Caco-2 (cell line): ENCODE measurements at regions not wholly inside any gene's neighbourhood (a gene's known extent, or its start where the extent isn't known, plus 50 kb on each side); places are given as distances from the start of the nearest gene placed in this dataset.
A peak's percentile ranks its signal among the peaks of the same experiment; 100 is the strongest.

Source experiments
- BruUV-seq: library from RNA; stranded (reverse); fragments of 400-500 nt; replicated peaks from 2 replicates; lab custom pipeline; 2021; lab: Mats Ljungman, UMichigan
- CTCF ChIA-PET: fragments of 300-600 bp; sonication (Branson Sonifier 250); formaldehyde crosslinking; loops from one replicate; lab custom pipeline; 2022; ENCODE audit warnings: antibody characterized with exemption; lab: Charles Lee
- POLR2A ChIA-PET: fragments of 300-600 bp; sonication (Branson Sonifier 250); formaldehyde crosslinking; loops from one replicate; lab custom pipeline; 2022; ENCODE audit warnings: antibody characterized with exemption; lab: Charles Lee
- DNase-seq, 2 experiments: peaks; one replicate each; pipeline versions ENCODE4 v3.0.0 to v3.0.0-alpha.2; 2020 to 2022
- H3K27me3 ChIP-seq: replicated peaks from 2 replicates; pipeline ENCODE4 v1.6.0; 2011; ENCODE audit warnings: low read length; ENCODE audit not compliant: control insufficient read depth, insufficient read depth
- H3K36me3 ChIP-seq: 2 replicates; pipeline ENCODE4 v1.5.1; 2011; ENCODE audit warnings: low read length; ENCODE audit not compliant: control insufficient read depth, insufficient read depth
- H3K4me1 ChIP-seq: fragments of 250-450 bp; sonication (Bioruptor Pico); 2 replicates; pipeline ENCODE4 v1.5.1; 2020; ENCODE audit warnings: mild to moderate bottlenecking
- H3K4me3 ChIP-seq: 2 replicates; pipeline ENCODE4 v1.5.1; 2011; ENCODE audit warnings: low read depth, mild to moderate bottlenecking, control low read depth, low read length
- H3K9me3 ChIP-seq: fragments of 250-450 bp; sonication (Bioruptor Pico); 2 replicates; pipeline ENCODE4 v1.5.1; 2020; ENCODE audit warnings: mild to moderate bottlenecking, moderate library complexity
- H3K27ac Mint-ChIP-seq: one replicate; pipeline ENCODE4 v1.8.0; 2022; ENCODE audit warnings: mixed read lengths; ENCODE audit not compliant: unreplicated experiment
- H3K27me3 Mint-ChIP-seq: one replicate; pipeline ENCODE4 v1.8.0; 2022; ENCODE audit warnings: mixed read lengths; ENCODE audit not compliant: insufficient read depth, unreplicated experiment
- H3K36me3 Mint-ChIP-seq: one replicate; pipeline ENCODE4 v1.8.0; 2022; ENCODE audit warnings: mild to moderate bottlenecking, mixed read lengths; ENCODE audit not compliant: insufficient read depth, unreplicated experiment
- H3K4me1 Mint-ChIP-seq: one replicate; pipeline ENCODE4 v1.8.0; 2022; ENCODE audit warnings: low read depth, mixed read lengths; ENCODE audit not compliant: unreplicated experiment
- H3K4me3 Mint-ChIP-seq: one replicate; pipeline ENCODE4 v1.8.0; 2022; ENCODE audit warnings: mild to moderate bottlenecking, moderate library complexity, mixed read lengths; ENCODE audit not compliant: unreplicated experiment
- H3K9me3 Mint-ChIP-seq: one replicate; pipeline ENCODE4 v1.8.0; 2022; ENCODE audit warnings: mixed read lengths; ENCODE audit not compliant: unreplicated experiment
- intact Hi-C: fragments of 100-400 bp; cut with micrococcal nuclease; formaldehyde crosslinking; loops from one replicate; pipeline ENCODE4 v1.10.0; 2022; ENCODE audit not compliant: unreplicated experiment
- TF ChIP-seq, protein P1 (sequence below), 2 experiments: fragments of 200-600 bp in 1 of 2; IDR thresholded peaks; 1 replicate in 1 of 2; 2 replicates in 1 of 2; pipeline versions ENCODE4 v1.5.1 to v1.8.0; 2011 to 2022; ENCODE audit warnings: antibody characterized with exemption in 1 of 2, control low read depth in 1 of 2, inconsistent platforms in 1 of 2, low read depth in 1 of 2, low read length in 1 of 2, mild to moderate bottlenecking in 1 of 2, moderate library complexity in 1 of 2; ENCODE audit not compliant: insufficient read depth in 1 of 2, severe bottlenecking in 1 of 2, unreplicated experiment in 1 of 2

DNA sequence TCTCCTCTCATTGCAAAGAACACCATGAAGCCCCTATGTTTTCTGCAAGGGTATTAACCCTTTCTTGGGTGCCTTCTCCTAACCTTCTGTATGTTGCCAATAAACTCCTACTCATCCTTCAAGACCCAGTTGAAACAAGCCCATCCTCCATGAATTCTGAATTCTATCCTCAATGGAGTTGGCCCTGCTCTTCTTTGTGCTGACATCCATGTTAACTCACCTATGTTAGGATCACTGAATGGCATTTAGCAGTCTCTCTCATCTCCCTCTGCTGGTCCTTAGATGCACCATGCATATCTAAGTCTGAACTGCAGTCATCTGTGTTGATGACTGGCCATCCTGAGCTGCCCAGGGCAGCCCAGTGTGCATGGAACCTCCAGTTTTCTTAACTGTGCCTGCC lies 129.8 kb downstream of the BUB3 start:
- Mint-ChIP-seq H3K27me3 (peaks cover 12% of the 10 kb centered on the region), H3K4me1 (no peaks in the 10 kb centered on the region), H3K36me3 (no peaks in the 10 kb centered on the region), H3K9me3 (peaks cover 9% of the 10 kb centered on the region), H3K27ac (no peak overlapping the region), H3K4me3 (no peak overlapping the region)
- CTCF ChIA-PET = interaction anchor here (0.6 kb wide), 1 partner anchor 133 kb away, joined by 3 read pairs; no protein-coding TSS in a partner anchor
- H3K27me3 ChIP-seq = no peaks in the 10 kb centered on the region
- BruUV-seq = no TSS peak
- no peak overlapping the region for H3K4me3 ChIP-seq
- DNase-seq = no peak
- intact Hi-C loops = loop anchor here (2.0 kb wide), 1 partner anchor 241 kb away; no protein-coding TSS in a partner anchor
- H3K36me3 ChIP-seq = no peaks in the 10 kb centered on the region
- H3K9me3 ChIP-seq = no peaks in the 10 kb centered on the region
- TF ChIP-seq, protein P1, sequence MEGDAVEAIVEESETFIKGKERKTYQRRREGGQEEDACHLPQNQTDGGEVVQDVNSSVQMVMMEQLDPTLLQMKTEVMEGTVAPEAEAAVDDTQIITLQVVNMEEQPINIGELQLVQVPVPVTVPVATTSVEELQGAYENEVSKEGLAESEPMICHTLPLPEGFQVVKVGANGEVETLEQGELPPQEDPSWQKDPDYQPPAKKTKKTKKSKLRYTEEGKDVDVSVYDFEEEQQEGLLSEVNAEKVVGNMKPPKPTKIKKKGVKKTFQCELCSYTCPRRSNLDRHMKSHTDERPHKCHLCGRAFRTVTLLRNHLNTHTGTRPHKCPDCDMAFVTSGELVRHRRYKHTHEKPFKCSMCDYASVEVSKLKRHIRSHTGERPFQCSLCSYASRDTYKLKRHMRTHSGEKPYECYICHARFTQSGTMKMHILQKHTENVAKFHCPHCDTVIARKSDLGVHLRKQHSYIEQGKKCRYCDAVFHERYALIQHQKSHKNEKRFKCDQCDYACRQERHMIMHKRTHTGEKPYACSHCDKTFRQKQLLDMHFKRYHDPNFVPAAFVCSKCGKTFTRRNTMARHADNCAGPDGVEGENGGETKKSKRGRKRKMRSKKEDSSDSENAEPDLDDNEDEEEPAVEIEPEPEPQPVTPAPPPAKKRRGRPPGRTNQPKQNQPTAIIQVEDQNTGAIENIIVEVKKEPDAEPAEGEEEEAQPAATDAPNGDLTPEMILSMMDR (IDR thresholded peaks at IDR 0.05; ENCODE audit: insufficient read depth in 1 of 2, low read depth in 1 of 2, low read length in 1 of 2, severe bottlenecking in 1 of 2, unreplicated experiment in 1 of 2) = peak; percentile 26 to 53
- H3K4me1 ChIP-seq = no peaks in the 10 kb centered on the region
- POLR2A ChIA-PET = no interaction called here

DNA sequence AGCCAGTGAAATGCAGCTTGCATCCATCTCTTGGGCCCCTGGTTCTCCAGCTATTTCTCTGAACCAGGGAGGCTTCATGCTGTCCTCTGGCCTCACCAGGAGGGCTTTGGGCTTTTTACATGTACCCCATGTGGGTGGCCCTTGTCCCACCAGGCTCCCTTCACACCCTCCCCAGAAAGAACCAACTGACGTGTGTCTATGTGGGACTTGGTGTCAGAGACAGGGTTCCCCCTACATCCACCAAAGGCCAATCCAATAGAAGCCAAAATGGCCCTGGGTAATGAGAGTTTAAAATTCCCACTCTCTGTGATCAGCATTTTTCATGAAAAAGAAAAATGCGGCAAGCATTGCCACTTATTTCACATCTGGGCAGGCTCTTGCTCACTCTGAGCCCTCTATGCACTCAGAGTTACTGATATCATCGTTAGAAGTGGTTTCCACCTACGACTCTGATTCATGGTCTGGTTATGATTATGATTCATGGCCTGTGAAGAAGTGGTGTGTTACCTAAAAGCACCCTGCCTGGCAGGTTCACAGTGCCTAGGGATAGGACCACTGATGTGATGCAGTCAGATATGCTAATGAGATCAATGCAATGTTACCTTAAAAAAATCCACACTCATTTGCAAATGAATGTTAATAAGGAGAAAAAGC lies 133.5 kb downstream of the BUB3 start:
- ChIA-PET CTCF (no interaction called here), POLR2A (no interaction called here)
- no TSS peak for BruUV-seq
- no peaks in the 10 kb centered on the region for H3K4me1 Mint-ChIP-seq
- H3K4me3 ChIP-seq = no peak overlapping the region
- no peak overlapping the region for H3K27ac Mint-ChIP-seq
- TF ChIP-seq, protein P1 (IDR thresholded peaks at IDR 0.05; ENCODE audit: insufficient read depth in 1 of 2, low read depth in 1 of 2, low read length in 1 of 2, severe bottlenecking in 1 of 2, unreplicated experiment in 1 of 2) = no peak
- peaks cover 21% of the 10 kb centered on the region for H3K9me3 Mint-ChIP-seq
- no peaks in the 10 kb centered on the region for H3K4me1 ChIP-seq
- peaks cover 7% of the 10 kb centered on the region for H3K27me3 Mint-ChIP-seq
- no peaks in the 10 kb centered on the region for H3K9me3 ChIP-seq
- intact Hi-C loops = no loop called here
- DNase-seq = no peak
- no peaks in the 10 kb centered on the region for H3K36me3 ChIP-seq
- H3K27me3 ChIP-seq = no peaks in the 10 kb centered on the region
- H3K36me3 Mint-ChIP-seq = no peaks in the 10 kb centered on the region
- no peak overlapping the region for H3K4me3 Mint-ChIP-seq

GRCh38 chr10:123289432-123289831 lies 135.2 kb downstream of the BUB3 start:
- H3K4me1 Mint-ChIP-seq = no peaks in the 10 kb centered on the region
- no peaks in the 10 kb centered on the region for H3K4me1 ChIP-seq
- H3K27ac Mint-ChIP-seq = no peak overlapping the region
- no peaks in the 10 kb centered on the region for H3K27me3 ChIP-seq
- BruUV-seq = no TSS peak
- H3K27me3 Mint-ChIP-seq = peaks cover 4% of the 10 kb centered on the region
- ChIA-PET CTCF (no interaction called here), POLR2A (no interaction called here)
- TF ChIP-seq, protein P1 (IDR thresholded peaks at IDR 0.05; ENCODE audit: insufficient read depth in 1 of 2, low read depth in 1 of 2, low read length in 1 of 2, severe bottlenecking in 1 of 2, unreplicated experiment in 1 of 2) = no peak
- H3K9me3 ChIP-seq = no peaks in the 10 kb centered on the region
- H3K4me3 ChIP-seq = no peak overlapping the region
- H3K36me3 Mint-ChIP-seq = no peaks in the 10 kb centered on the region
- H3K9me3 Mint-ChIP-seq = peaks cover 12% of the 10 kb centered on the region
- intact Hi-C loops = no loop called here
- H3K36me3 ChIP-seq = no peaks in the 10 kb centered on the region
- DNase-seq = no peak
- no peak overlapping the region for H3K4me3 Mint-ChIP-seq
